GM23338 (cell line): ENCODE measurements at regions not wholly inside any gene's neighbourhood (a gene's known extent, or its start where the extent isn't known, plus 50 kb on each side); places are given as distances from the start of the nearest gene placed in this dataset.

ENCODE experiments used
- ATAC-seq: fragments of 200-7000 bp; cut with Tn5 transposase; 3 replicates; pipeline ENCODE4 v1.9.1; 2020
- DNase-seq: peaks from one replicate; pipeline ENCODE4 v3.0.0-alpha.2; 2015; ENCODE audit warnings: low spot score
- H2AFZ ChIP-seq: fragments of 200-600 bp; sonication (generic); 2 replicates; pipeline ENCODE4 v1.8.0; 2016; ENCODE audit warnings: antibody characterized with exemption, mild to moderate bottlenecking, moderate library complexity
- H3F3A ChIP-seq: fragments of 200-600 bp; sonication (generic); replicated peaks from 2 replicates; pipeline ENCODE4 v1.8.0; 2017; ENCODE audit warnings: antibody characterized with exemption, mixed run types, low read depth
- H3K27ac ChIP-seq: fragments of 200-600 bp; sonication (generic); 2 replicates; pipeline ENCODE4 v1.6.1; 2016; ENCODE audit warnings: low read depth
- H3K27me3 ChIP-seq: fragments of 200-600 bp; sonication (generic); 2 replicates; pipeline ENCODE4 v1.8.0; 2016; ENCODE audit warnings: mild to moderate bottlenecking, mixed run types, moderate library complexity; ENCODE audit not compliant: insufficient read depth
- H3K36me3 ChIP-seq: fragments of 200-600 bp; sonication (generic); 2 replicates; pipeline ENCODE4 v1.8.0; 2016; ENCODE audit warnings: mild to moderate bottlenecking; ENCODE audit not compliant: insufficient read depth
- H3K4me1 ChIP-seq: fragments of 200-600 bp; sonication (generic); 2 replicates; pipeline ENCODE4 v1.8.0; 2016; ENCODE audit warnings: mild to moderate bottlenecking, moderate library complexity; ENCODE audit not compliant: insufficient read depth
- H3K4me2 ChIP-seq: fragments of 200-600 bp; sonication (generic); 2 replicates; pipeline ENCODE4 v1.7.1; 2017; ENCODE audit warnings: mixed run types
- H3K4me3 ChIP-seq: fragments of 200-600 bp; sonication (generic); 2 replicates; pipeline ENCODE4 v1.6.1; 2016; ENCODE audit warnings: mixed run types
- H3K79me2 ChIP-seq: fragments of 200-600 bp; sonication (generic); replicated peaks from 2 replicates; pipeline ENCODE4 v1.8.0; 2017; ENCODE audit warnings: mild to moderate bottlenecking; ENCODE audit not compliant: insufficient read depth
- H3K9me2 ChIP-seq: fragments of 200-600 bp; sonication (generic); 2 replicates; pipeline ENCODE4 v1.8.0; 2017; ENCODE audit not compliant: insufficient read depth
- H4K20me1 ChIP-seq: fragments of 200-600 bp; sonication (generic); replicated peaks from 2 replicates; pipeline ENCODE4 v1.8.0; 2017; ENCODE audit warnings: mild to moderate bottlenecking; ENCODE audit not compliant: insufficient read depth
- H3K27ac Mint-ChIP-seq: 2 replicates; pipeline ENCODE4 v1.8.0; 2020; ENCODE audit warnings: inconsistent platforms, mild to moderate bottlenecking, moderate library complexity, mixed read lengths
- H3K27me3 Mint-ChIP-seq: 3 replicates; pipeline ENCODE4 v1.8.0; 2022; ENCODE audit warnings: low read depth, mild to moderate bottlenecking, moderate library complexity, mixed read lengths, inconsistent platforms; ENCODE audit not compliant: insufficient read depth, poor library complexity
- H3K36me3 Mint-ChIP-seq: 3 replicates; pipeline ENCODE4 v1.8.0; 2021; ENCODE audit warnings: low read depth, mild to moderate bottlenecking, inconsistent platforms, moderate library complexity, mixed read lengths
- H3K4me1 Mint-ChIP-seq: 3 replicates; pipeline ENCODE4 v1.8.0; 2020; ENCODE audit warnings: mild to moderate bottlenecking, inconsistent platforms, mixed read lengths
- H3K4me3 Mint-ChIP-seq: 3 replicates; pipeline ENCODE4 v1.8.0; 2021; ENCODE audit warnings: moderate library complexity, mild to moderate bottlenecking, inconsistent platforms, mixed read lengths
- H3K9me3 Mint-ChIP-seq: 3 replicates; pipeline ENCODE4 v1.8.0; 2020; ENCODE audit warnings: moderate library complexity, mild to moderate bottlenecking, inconsistent platforms, mixed read lengths
- CREB1 ChIP-seq: fragments of 250-450 bp; sonication (Bioruptor Pico); IDR thresholded peaks from 2 replicates; pipeline ENCODE4 v1.5.0; 2020; ENCODE audit warnings: low read depth, mild to moderate bottlenecking, moderate library complexity
- EZH2 ChIP-seq: fragments of 200-600 bp; sonication (generic); IDR thresholded peaks from one replicate; pipeline ENCODE4 v1.8.0; 2017; ENCODE audit warnings: antibody characterized with exemption, mild to moderate bottlenecking, low read depth; ENCODE audit not compliant: unreplicated experiment
- EZH2phosphoT487 ChIP-seq: fragments of 200-600 bp; sonication (generic); IDR thresholded peaks from one replicate; pipeline ENCODE4 v1.8.1; 2018; ENCODE audit warnings: antibody characterized with exemption; ENCODE audit not compliant: unreplicated experiment
- JUNB ChIP-seq: IDR thresholded peaks from one replicate; pipeline ENCODE4 v1.6.1; 2016; ENCODE audit warnings: antibody characterized with exemption; ENCODE audit not compliant: unreplicated experiment
- NANOG ChIP-seq: IDR thresholded peaks from 2 replicates; pipeline ENCODE4 v1.6.1; 2016; ENCODE audit warnings: antibody characterized with exemption, borderline replicate concordance
- POLR2AphosphoS5 ChIP-seq: IDR thresholded peaks from 2 replicates; pipeline ENCODE4 v1.6.1; 2016; ENCODE audit warnings: antibody characterized with exemption, low read depth
- STAT1 ChIP-seq: IDR thresholded peaks from one replicate; pipeline ENCODE4 v1.6.1; 2016; ENCODE audit warnings: antibody characterized with exemption; ENCODE audit not compliant: unreplicated experiment
- ZNF114 ChIP-seq: fragments of 250-450 bp; sonication (Bioruptor Pico); IDR thresholded peaks from 2 replicates; pipeline ENCODE4 v1.5.0; 2020; ENCODE audit warnings: mild to moderate bottlenecking, moderate library complexity
- ZNF462 ChIP-seq: fragments of 250-450 bp; sonication (Bioruptor Pico); IDR thresholded peaks from 2 replicates; pipeline ENCODE4 v1.5.0; 2020; ENCODE audit warnings: mild to moderate bottlenecking, moderate library complexity
- TF ChIP-seq, protein P1 (sequence below): IDR thresholded peaks from 2 replicates; pipeline ENCODE4 v1.6.1; 2016; ENCODE audit warnings: antibody characterized with exemption

DNA sequence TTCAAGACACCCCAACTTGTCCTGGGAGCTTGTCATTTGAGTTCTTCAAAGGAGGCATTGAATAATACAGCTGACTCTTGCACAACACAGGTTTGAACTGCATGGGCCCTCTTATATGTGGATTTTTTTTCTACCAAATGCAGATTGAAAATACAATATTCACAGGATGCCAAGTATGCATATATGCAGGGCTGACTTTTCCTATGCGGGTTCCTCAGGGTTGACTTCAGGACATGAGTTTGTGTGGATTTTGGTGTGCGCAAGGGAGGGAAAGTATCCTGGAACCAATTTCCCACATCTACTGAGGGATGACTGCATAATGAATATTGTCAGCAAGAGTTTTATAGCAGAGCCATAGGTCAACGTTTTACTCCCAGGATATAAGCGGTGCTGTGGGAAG lies 70.0 kb upstream of the RALY start:
- H3K9me2 ChIP-seq: no peaks in the 10 kb centered on the region

More for the DNA sequence above, 70.0 kb upstream of the RALY start:
- H3K27me3 Mint-ChIP-seq: peaks cover 12% of the 10 kb centered on the region
- Histone ChIP-seq H3K4me1 (no peaks in the 10 kb centered on the region), H3K4me2 (no peak overlapping the region), H3K27ac (no peak overlapping the region), H2AFZ (no peak overlapping the region), H3K36me3 (no peaks in the 10 kb centered on the region), H3K79me2 (no peaks in the 10 kb centered on the region), H4K20me1 (no peaks in the 10 kb centered on the region), H3F3A (no peaks in the 10 kb centered on the region), H3K4me3 (no peak overlapping the region), H3K27me3 (no peaks in the 10 kb centered on the region)
- no peak overlapping the region for H3K4me3 Mint-ChIP-seq
- H3K9me3 Mint-ChIP-seq: no peaks in the 10 kb centered on the region; the same call in 2 of the 3 replicates
- TF ChIP-seq, protein P1, sequence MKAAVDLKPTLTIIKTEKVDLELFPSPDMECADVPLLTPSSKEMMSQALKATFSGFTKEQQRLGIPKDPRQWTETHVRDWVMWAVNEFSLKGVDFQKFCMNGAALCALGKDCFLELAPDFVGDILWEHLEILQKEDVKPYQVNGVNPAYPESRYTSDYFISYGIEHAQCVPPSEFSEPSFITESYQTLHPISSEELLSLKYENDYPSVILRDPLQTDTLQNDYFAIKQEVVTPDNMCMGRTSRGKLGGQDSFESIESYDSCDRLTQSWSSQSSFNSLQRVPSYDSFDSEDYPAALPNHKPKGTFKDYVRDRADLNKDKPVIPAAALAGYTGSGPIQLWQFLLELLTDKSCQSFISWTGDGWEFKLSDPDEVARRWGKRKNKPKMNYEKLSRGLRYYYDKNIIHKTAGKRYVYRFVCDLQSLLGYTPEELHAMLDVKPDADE: no peak
- no peak for TF ChIP-seq POLR2AphosphoS5
- TF ChIP-seq EZH2: no peak
- no peak for TF ChIP-seq ZNF462 (CRISPR knock-in tag)
- TF ChIP-seq NANOG: no peak
- TF ChIP-seq STAT1: no peak
- no peak for TF ChIP-seq EZH2phosphoT487
- TF ChIP-seq ZNF114: no peak
- TF ChIP-seq CREB1 (CRISPR knock-in tag): no peak
- no peak for TF ChIP-seq JUNB
- ATAC-seq: no peak
- DNase-seq: no peak
- no peaks in the 10 kb centered on the region for H3K4me1 Mint-ChIP-seq
- no peaks in the 10 kb centered on the region for H3K36me3 Mint-ChIP-seq
- H3K27ac Mint-ChIP-seq: no peak overlapping the region
